AG04450 (cell line): ENCODE measurements at regions not wholly inside any gene's neighbourhood (a gene's known extent, or its start where the extent isn't known, plus 50 kb on each side); places are given as distances from the start of the nearest gene placed in this dataset.
A peak's percentile ranks its signal among the peaks of the same experiment; 100 is the strongest.

ENCODE experiments used
- CTCF ChIA-PET: fragments of 300-600, 350-600 bp; formaldehyde crosslinking; extraction: SDS; loops from one replicate; lab custom pipeline; 2022; ENCODE audit warnings: antibody characterized with exemption, inconsistent platforms; lab: Charles Lee
- POLR2A ChIA-PET: fragments of 350-600 bp; formaldehyde crosslinking; extraction: SDS; loops from one replicate; lab custom pipeline; 2021; ENCODE audit warnings: antibody characterized with exemption, inconsistent platforms; lab: Yijun Ruan, JAX
- DNase-seq: peaks from one replicate; pipeline ENCODE4 v3.0.0-alpha.2; 2011; ENCODE audit warnings: low read depth, low spot score
- H3K27ac ChIP-seq: one replicate; pipeline ENCODE4 v1.5.1; 2012; ENCODE audit warnings: low read depth, low read length, control low read depth
- H3K27me3 ChIP-seq: one replicate; pipeline ENCODE4 v1.6.0; 2012; ENCODE audit warnings: low read length; ENCODE audit not compliant: control insufficient read depth, insufficient read depth
- H3K4me3 ChIP-seq: 2 replicates; pipeline ENCODE4 v1.5.1; 2011; ENCODE audit warnings: mild to moderate bottlenecking, low read depth, low read length, control low read depth
- H3K9me3 ChIP-seq: 2 replicates; pipeline ENCODE4 v1.5.1; 2012; ENCODE audit warnings: low read length; ENCODE audit not compliant: control insufficient read depth, insufficient read depth
- CTCF ChIP-seq: IDR thresholded peaks from 2 replicates; pipeline ENCODE4 v1.5.1; 2011; ENCODE audit warnings: low read depth, low read length, control low read depth, inconsistent platforms

- ChIA-PET CTCF (interaction anchor here (0.5 to 0.6 kb wide), 2 partner anchors 729 to 979 kb away, joined by 3 to 4 read pairs; no protein-coding TSS in a partner anchor), POLR2A (interaction anchor here (0.6 kb wide), 1 partner anchor 103 kb away, joined by 11 read pairs; no protein-coding TSS in a partner anchor)
- peak; percentile 59 for TF ChIP-seq CTCF
- Histone ChIP-seq H3K27me3 (no peaks in the 10 kb centered on the region), H3K9me3 (no peaks in the 10 kb centered on the region), H3K27ac (no peak overlapping the region), H3K4me3 (no peak overlapping the region)
- no peak for DNase-seq
These were observed 784.1 kb upstream of the TBX3 start for GRCh38 chr12:115468087-115468510.

- CTCF ChIA-PET = interaction anchor here (0.5 to 0.6 kb wide), 2 partner anchors 730 to 980 kb away, joined by 3 to 4 read pairs; no protein-coding TSS in a partner anchor
- Histone ChIP-seq H3K9me3 (no peaks in the 10 kb centered on the region), H3K27me3 (no peaks in the 10 kb centered on the region), H3K4me3 (no peak overlapping the region), H3K27ac (no peak overlapping the region)
- TF ChIP-seq CTCF = no peak
- POLR2A ChIA-PET = interaction anchor here (0.7 kb wide), 1 partner anchor 794 kb away, joined by 5 read pairs; no protein-coding TSS in a partner anchor
- no peak for DNase-seq
These were observed 783.6 kb upstream of the TBX3 start for GRCh38 chr12:115467531-115467930.

- ChIA-PET POLR2A (interaction anchor here (0.5 kb wide), 1 partner anchor 798 kb away, joined by 7 read pairs; no protein-coding TSS in a partner anchor), CTCF (no interaction called here)
- H3K4me3 ChIP-seq = no peak overlapping the region
- H3K9me3 ChIP-seq = no peaks in the 10 kb centered on the region
- no peak overlapping the region for H3K27ac ChIP-seq
- no peaks in the 10 kb centered on the region for H3K27me3 ChIP-seq
- TF ChIP-seq CTCF = no peak
- DNase-seq = no peak
These were observed 782.1 kb upstream of the TBX3 start for GRCh38 chr12:115466076-115466475.

- no peaks in the 10 kb centered on the region for H3K27me3 ChIP-seq
- no peak for TF ChIP-seq CTCF
- no peak overlapping the region for H3K27ac ChIP-seq
- ChIA-PET CTCF (interaction anchor here (1.0 kb wide), 1 partner anchor 827 kb away, joined by 5 read pairs; no protein-coding TSS in a partner anchor), POLR2A (no interaction called here)
- no peak for DNase-seq
- no peaks in the 10 kb centered on the region for H3K9me3 ChIP-seq
- H3K4me3 ChIP-seq = no peak overlapping the region
These were observed 780.7 kb upstream of the TBX3 start for GRCh38 chr12:115464661-115465060.

- Histone ChIP-seq H3K27ac (no peak overlapping the region), H3K9me3 (no peaks in the 10 kb centered on the region), H3K4me3 (no peak overlapping the region), H3K27me3 (no peaks in the 10 kb centered on the region)
- no peak for DNase-seq
- POLR2A ChIA-PET = no interaction called here
- no peak for TF ChIP-seq CTCF
- CTCF ChIA-PET = interaction anchor here (1.0 kb wide), 1 partner anchor 827 kb away, joined by 5 read pairs; no protein-coding TSS in a partner anchor
These were observed 780.2 kb upstream of the TBX3 start for GRCh38 chr12:115464111-115464581.
